ENCODE measurements at regions not wholly inside any gene's neighbourhood (a gene's known extent, or its start where the extent isn't known, plus 50 kb on each side); places are given as distances from the start of the nearest gene placed in this dataset.
"Not testable (repeated sequence)": the region's sequence is repeated elsewhere in the genome, so short reads cannot be mapped to it uniquely, and the experiment has no call there.

GRCh38 chr5:57895766-57896165 lies 413.2 kb upstream of the ACTBL2 start:
- no peak for DNase-seq (ENCODE audit: low read depth in 2 of 2)

- DNase-seq (ENCODE audit: low read depth in 2 of 2), result no peak
Measured at GRCh38 chr5:57893926-57894325, 411.3 kb upstream of the ACTBL2 start.

- no peak for DNase-seq (ENCODE audit: low read depth in 2 of 2)
Measured at GRCh38 chr5:57891443-57891842, 408.8 kb upstream of the ACTBL2 start.

- DNase-seq (ENCODE audit: low read depth in 2 of 2), result no peak
Measured at GRCh38 chr5:57889558-57889957, 406.9 kb upstream of the ACTBL2 start.

GRCh38 chr5:57887851-57888621 lies 405.4 kb upstream of the ACTBL2 start:
- no peak for DNase-seq (ENCODE audit: low read depth in 2 of 2)

- no peak for DNase-seq (ENCODE audit: low read depth in 2 of 2)
Measured at GRCh38 chr5:57884346-57885102, 401.9 kb upstream of the ACTBL2 start.

- no peak for DNase-seq (ENCODE audit: low read depth in 2 of 2)
Measured at GRCh38 chr5:57880216-57880615, 397.6 kb upstream of the ACTBL2 start.

- DNase-seq (ENCODE audit: low read depth in 2 of 2), result no peak
Measured at GRCh38 chr5:57878301-57878722, 395.7 kb upstream of the ACTBL2 start.

GRCh38 chr5:57871496-57871895 lies 388.9 kb upstream of the ACTBL2 start:
- DNase-seq (ENCODE audit: low read depth in 2 of 2), result no peak

GRCh38 chr5:57870267-57870666 lies 387.7 kb upstream of the ACTBL2 start:
- not testable (repeated sequence) for DNase-seq (ENCODE audit: low read depth in 2 of 2)

GRCh38 chr5:57863661-57864060 lies 381.1 kb upstream of the ACTBL2 start:
- DNase-seq (ENCODE audit: low read depth in 2 of 2), result no peak

GRCh38 chr5:57862942-57863341 lies 380.3 kb upstream of the ACTBL2 start:
- no peak for DNase-seq (ENCODE audit: low read depth in 2 of 2)

GRCh38 chr5:57862471-57862911 lies 379.9 kb upstream of the ACTBL2 start:
- no peak for DNase-seq (ENCODE audit: low read depth in 2 of 2)

GRCh38 chr5:57859626-57860025 lies 377.0 kb upstream of the ACTBL2 start:
- no peak for DNase-seq (ENCODE audit: low read depth in 2 of 2)

- DNase-seq (ENCODE audit: low read depth in 2 of 2), result no peak
Measured at GRCh38 chr5:57858905-57859304, 376.3 kb upstream of the ACTBL2 start.

- DNase-seq (ENCODE audit: low read depth in 2 of 2), result no peak
Measured at GRCh38 chr5:57857696-57858095, 375.1 kb upstream of the ACTBL2 start.

GRCh38 chr5:57855831-57856230 lies 373.2 kb upstream of the ACTBL2 start:
- DNase-seq (ENCODE audit: low read depth in 2 of 2), result no peak

GRCh38 chr5:57853929-57854697 lies 371.5 kb upstream of the ACTBL2 start:
- no peak for DNase-seq (ENCODE audit: low read depth in 2 of 2)

GRCh38 chr5:57850109-57850508 lies 367.5 kb upstream of the ACTBL2 start:
- no peak for DNase-seq (ENCODE audit: low read depth in 2 of 2)

- DNase-seq (ENCODE audit: low read depth in 2 of 2), result no peak
Measured at GRCh38 chr5:57845025-57845424, 362.4 kb upstream of the ACTBL2 start.

GRCh38 chr5:57844410-57844809 lies 361.8 kb upstream of the ACTBL2 start:
- no peak for DNase-seq (ENCODE audit: low read depth in 2 of 2)

GRCh38 chr5:57843059-57843367 lies 360.4 kb upstream of the ACTBL2 start:
- no peak for DNase-seq (ENCODE audit: low read depth in 2 of 2)
